ENCODE measurements at regions not wholly inside any gene's neighbourhood (a gene's known extent, or its start where the extent isn't known, plus 50 kb on each side); places are given as distances from the start of the nearest gene placed in this dataset.

GRCh38 chr1:201648907-201649721 lies 110.2 kb downstream of the NAV1 start:
- 22% methylated on average over 52 of the region's 52 CpGs for WGBS
- Histone ChIP-seq H3K27ac (ENCODE audit: low read depth in 1 of 2, low read length in 2 of 2) (no peak overlapping the region), H3K4me3 (ENCODE audit: low read depth in 1 of 3, low read length in 3 of 3) (peak overlapping the region in 1 of 3 donors; percentile 53), H3K36me3 (ENCODE audit: control insufficient read depth in 4 of 4, insufficient read depth in 3 of 4, low read depth in 1 of 4, low read length in 3 of 4) (no peaks in the 10 kb centered on the region), H3K27me3 (ENCODE audit: control insufficient read depth in 4 of 4, insufficient read depth in 4 of 4, low read length in 3 of 4) (peaks cover 0 to 2% (median 0%) of the 10 kb centered on the region in 4 donors), H3K9ac (ENCODE audit: low read depth in 1 of 2, low read length in 2 of 2) (no peak overlapping the region), H3K9me3 (ENCODE audit: control insufficient read depth in 4 of 4, low read length in 3 of 4) (no peaks in the 10 kb centered on the region), H3K4me1 (ENCODE audit: control insufficient read depth in 4 of 4, insufficient read depth in 4 of 4, low read length in 3 of 4) (peaks cover 9 to 26% (median 18%) of the 10 kb centered on the region in 4 donors)
- DNase-seq (ENCODE audit: low spot score), result no peak
- no peak for TF ChIP-seq FOXA2 (IDR thresholded peaks at IDR 0.05)
- no peak for TF ChIP-seq RAD21 (IDR thresholded peaks at IDR 0.05)
- TF ChIP-seq EGR1 (IDR thresholded peaks at IDR 0.05; ENCODE audit: low read depth in 2 of 2), result no peak
- TF ChIP-seq HNF4G (IDR thresholded peaks at IDR 0.05), result no peak
- no peak for TF ChIP-seq SP1 (IDR thresholded peaks at IDR 0.05)
- TF ChIP-seq, protein P1, sequence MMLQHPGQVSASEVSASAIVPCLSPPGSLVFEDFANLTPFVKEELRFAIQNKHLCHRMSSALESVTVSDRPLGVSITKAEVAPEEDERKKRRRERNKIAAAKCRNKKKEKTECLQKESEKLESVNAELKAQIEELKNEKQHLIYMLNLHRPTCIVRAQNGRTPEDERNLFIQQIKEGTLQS (IDR thresholded peaks at IDR 0.05), result no peak
- no peak for TF ChIP-seq HNF4A (conservative IDR thresholded peaks at IDR 0.05)
- TF ChIP-seq, protein P2, sequence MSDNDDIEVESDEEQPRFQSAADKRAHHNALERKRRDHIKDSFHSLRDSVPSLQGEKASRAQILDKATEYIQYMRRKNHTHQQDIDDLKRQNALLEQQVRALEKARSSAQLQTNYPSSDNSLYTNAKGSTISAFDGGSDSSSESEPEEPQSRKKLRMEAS (IDR thresholded peaks at IDR 0.05), result no peak
- TF ChIP-seq RXRA (IDR thresholded peaks at IDR 0.05), result no peak
- no peak for TF ChIP-seq FOXA1 (IDR thresholded peaks at IDR 0.05)
- TF ChIP-seq, protein P3, sequence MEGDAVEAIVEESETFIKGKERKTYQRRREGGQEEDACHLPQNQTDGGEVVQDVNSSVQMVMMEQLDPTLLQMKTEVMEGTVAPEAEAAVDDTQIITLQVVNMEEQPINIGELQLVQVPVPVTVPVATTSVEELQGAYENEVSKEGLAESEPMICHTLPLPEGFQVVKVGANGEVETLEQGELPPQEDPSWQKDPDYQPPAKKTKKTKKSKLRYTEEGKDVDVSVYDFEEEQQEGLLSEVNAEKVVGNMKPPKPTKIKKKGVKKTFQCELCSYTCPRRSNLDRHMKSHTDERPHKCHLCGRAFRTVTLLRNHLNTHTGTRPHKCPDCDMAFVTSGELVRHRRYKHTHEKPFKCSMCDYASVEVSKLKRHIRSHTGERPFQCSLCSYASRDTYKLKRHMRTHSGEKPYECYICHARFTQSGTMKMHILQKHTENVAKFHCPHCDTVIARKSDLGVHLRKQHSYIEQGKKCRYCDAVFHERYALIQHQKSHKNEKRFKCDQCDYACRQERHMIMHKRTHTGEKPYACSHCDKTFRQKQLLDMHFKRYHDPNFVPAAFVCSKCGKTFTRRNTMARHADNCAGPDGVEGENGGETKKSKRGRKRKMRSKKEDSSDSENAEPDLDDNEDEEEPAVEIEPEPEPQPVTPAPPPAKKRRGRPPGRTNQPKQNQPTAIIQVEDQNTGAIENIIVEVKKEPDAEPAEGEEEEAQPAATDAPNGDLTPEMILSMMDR (IDR thresholded peaks at IDR 0.05; ENCODE audit: low read depth, low read length, missing input control), result no peak
- no peak for TF ChIP-seq JUND (IDR thresholded peaks at IDR 0.05)
- no peak for TF ChIP-seq YY1 (IDR thresholded peaks at IDR 0.05)
- TF ChIP-seq TAF1 (conservative IDR thresholded peaks at IDR 0.05), result no peak
- TF ChIP-seq, protein P4, sequence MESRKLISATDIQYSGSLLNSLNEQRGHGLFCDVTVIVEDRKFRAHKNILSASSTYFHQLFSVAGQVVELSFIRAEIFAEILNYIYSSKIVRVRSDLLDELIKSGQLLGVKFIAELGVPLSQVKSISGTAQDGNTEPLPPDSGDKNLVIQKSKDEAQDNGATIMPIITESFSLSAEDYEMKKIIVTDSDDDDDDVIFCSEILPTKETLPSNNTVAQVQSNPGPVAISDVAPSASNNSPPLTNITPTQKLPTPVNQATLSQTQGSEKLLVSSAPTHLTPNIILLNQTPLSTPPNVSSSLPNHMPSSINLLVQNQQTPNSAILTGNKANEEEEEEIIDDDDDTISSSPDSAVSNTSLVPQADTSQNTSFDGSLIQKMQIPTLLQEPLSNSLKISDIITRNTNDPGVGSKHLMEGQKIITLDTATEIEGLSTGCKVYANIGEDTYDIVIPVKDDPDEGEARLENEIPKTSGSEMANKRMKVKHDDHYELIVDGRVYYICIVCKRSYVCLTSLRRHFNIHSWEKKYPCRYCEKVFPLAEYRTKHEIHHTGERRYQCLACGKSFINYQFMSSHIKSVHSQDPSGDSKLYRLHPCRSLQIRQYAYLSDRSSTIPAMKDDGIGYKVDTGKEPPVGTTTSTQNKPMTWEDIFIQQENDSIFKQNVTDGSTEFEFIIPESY (IDR thresholded peaks at IDR 0.05), result no peak
- no peak for TF ChIP-seq REST (IDR thresholded peaks at IDR 0.05)
- TF ChIP-seq GABPA (IDR thresholded peaks at IDR 0.05 in 1 of 2, conservative IDR thresholded peaks at IDR 0.05 in 1 of 2), result no peak
- TF ChIP-seq NR2F2 (IDR thresholded peaks at IDR 0.05), result no peak

All from liver (tissue), 8 donors.